ENCODE measurements at regions not wholly inside any gene's neighbourhood (a gene's known extent, or its start where the extent isn't known, plus 50 kb on each side); places are given as distances from the start of the nearest gene placed in this dataset.

- no peak for TF ChIP-seq SIN3A (conservative IDR thresholded peaks at IDR 0.05 in 1 of 2, IDR thresholded peaks at IDR 0.05 in 1 of 2; ENCODE audit: low read depth in 1 of 2, low read length in 2 of 2)
Measured at GRCh38 chr20:6469695-6470094, 297.8 kb upstream of the BMP2 start (continued).
